Thymus (tissue), 11 donors: ENCODE measurements at regions not wholly inside any gene's neighbourhood (a gene's known extent, or its start where the extent isn't known, plus 50 kb on each side); places are given as distances from the start of the nearest gene placed in this dataset.
"Not testable (repeated sequence)": the region's sequence is repeated elsewhere in the genome, so short reads cannot be mapped to it uniquely, and the experiment has no call there.

Experiments used
- DNase-seq, 9 donors: peaks; one replicate each; pipeline ENCODE4 v3.0.0-alpha.2; 2013; ENCODE audit warnings: low spot score in 9 of 9, low read depth in 6 of 9, missing footprints in 1 of 9
- H3K27ac ChIP-seq, 2 donors: one replicate each; pipeline ENCODE4 v1.5.1; 2013; ENCODE audit warnings: control low read depth in 1 of 2, low read depth in 1 of 2, low read length in 1 of 2, mild to moderate bottlenecking in 1 of 2, moderate library complexity in 1 of 2
- H3K27me3 ChIP-seq, 2 donors: one replicate each; pipeline ENCODE4 v1.5.1; 2013; ENCODE audit warnings: low read length in 1 of 2; ENCODE audit not compliant: control insufficient read depth in 2 of 2, insufficient read depth in 1 of 2
- H3K36me3 ChIP-seq, 2 donors: one replicate each; pipeline ENCODE4 v1.5.1; 2013; ENCODE audit warnings: low read length in 1 of 2, mild to moderate bottlenecking in 1 of 2, moderate library complexity in 1 of 2; ENCODE audit not compliant: control insufficient read depth in 2 of 2, insufficient read depth in 2 of 2
- H3K4me1 ChIP-seq, 2 donors: one replicate each; pipeline ENCODE4 v1.5.1; 2013; ENCODE audit warnings: low read length in 2 of 2; ENCODE audit not compliant: control insufficient read depth in 2 of 2, insufficient read depth in 2 of 2
- H3K4me3 ChIP-seq, 2 donors: one replicate each; pipeline ENCODE4 v1.5.1; 2013; ENCODE audit warnings: low read length in 2 of 2, control low read depth in 1 of 2, mild to moderate bottlenecking in 1 of 2
- H3K9me3 ChIP-seq, 2 donors: one replicate each; pipeline ENCODE4 v1.5.1; 2013; ENCODE audit warnings: low read length in 1 of 2, mild to moderate bottlenecking in 1 of 2; ENCODE audit not compliant: control insufficient read depth in 2 of 2, insufficient read depth in 1 of 2
- WGBS: extraction: QIAGEN DNeasy Blood & Tissue Kit; methylation state at CpG from one replicate; pipeline ENCODE4 v1.1.7; 2013; 5-methylcytosine and 5-hydroxymethylcytosine counted together
- donor health status: healthy.

DNA sequence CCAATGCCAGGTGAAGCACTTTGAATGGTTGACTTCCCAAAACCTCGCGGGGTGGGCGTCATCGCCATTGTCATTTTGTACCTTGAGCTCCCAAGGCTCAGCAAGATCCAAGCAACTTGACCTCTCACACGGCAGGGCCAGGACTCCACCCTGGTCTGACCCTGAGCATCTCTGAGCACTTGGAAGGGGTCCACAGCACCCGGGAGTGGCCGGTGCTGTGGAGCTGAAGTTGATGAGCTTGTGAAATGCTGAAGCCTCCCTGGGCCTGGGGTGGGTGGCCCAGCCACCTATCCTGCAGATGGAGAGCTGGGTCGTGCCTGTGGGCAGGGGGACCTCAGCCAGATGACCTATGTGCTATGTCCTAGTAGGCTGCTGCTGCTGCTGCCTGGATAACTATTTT, 283.3 kb upstream of the FOXF1 start:
- Histone ChIP-seq H3K4me1 (no peaks in the 10 kb centered on the region), H3K27me3 (peaks cover 0 to 9% of the 10 kb centered on the region in 2 donors), H3K27ac (no peak overlapping the region), H3K36me3 (no peaks in the 10 kb centered on the region), H3K4me3 (no peak overlapping the region), H3K9me3 (peaks cover 0 to 1% of the 10 kb centered on the region in 2 donors)
- WGBS = 89% methylated on average over 8 of the region's 8 CpGs
- no peak for DNase-seq

DNA sequence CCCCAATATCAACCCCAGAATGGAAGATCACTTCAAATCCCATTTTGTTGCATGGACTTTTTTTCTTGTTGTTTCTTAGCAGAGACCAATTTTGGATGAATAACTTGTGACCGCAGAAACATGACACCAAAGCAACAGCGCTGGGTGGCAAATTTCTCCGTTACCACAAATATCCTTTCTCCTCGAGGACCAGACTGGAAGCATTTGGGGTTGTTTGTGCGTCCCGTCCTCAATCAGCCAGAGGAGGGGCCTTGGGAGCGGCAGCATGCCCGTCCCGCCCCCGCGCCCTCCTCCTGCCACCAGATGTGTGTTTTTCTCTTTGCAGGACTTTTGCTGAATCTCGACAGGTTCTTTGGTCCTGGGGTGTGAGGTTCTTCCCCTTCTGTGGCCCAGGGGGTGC, 282.5 kb upstream of the FOXF1 start:
- H3K36me3 ChIP-seq = no peaks in the 10 kb centered on the region
- DNase-seq = no peak
- 57% methylated on average over 12 of the region's 12 CpGs for WGBS

DNA sequence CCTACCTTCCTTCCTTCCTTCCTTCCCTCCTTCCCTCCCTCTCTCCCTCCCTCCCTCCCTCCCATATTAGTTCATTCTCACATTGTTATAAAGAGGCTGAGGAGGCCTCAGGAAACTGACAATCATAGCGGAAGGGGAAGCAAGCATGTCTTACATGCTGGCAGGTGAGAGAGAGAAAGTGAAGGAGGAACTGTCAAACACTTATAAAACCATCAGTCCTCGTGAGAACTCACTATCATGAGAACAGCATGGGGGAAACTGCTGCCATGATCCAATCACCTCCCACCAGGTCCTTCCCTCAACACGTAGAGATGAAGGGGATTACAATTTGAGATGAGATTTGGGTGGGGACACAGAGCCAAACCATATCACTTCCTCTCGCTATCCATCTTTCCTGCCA, 281.6 kb upstream of the FOXF1 start:
- WGBS = 43% methylated on average over 4 of the region's 4 CpGs
- Histone ChIP-seq H3K9me3 (peaks cover 1 to 5% of the 10 kb centered on the region in 2 donors), H3K36me3 (no peaks in the 10 kb centered on the region)

More for the DNA sequence above, 282.5 kb upstream of the FOXF1 start:
- peaks cover 1 to 5% of the 10 kb centered on the region in 2 donors for H3K9me3 ChIP-seq
- no peak overlapping the region for H3K4me3 ChIP-seq
- H3K27ac ChIP-seq = no peak overlapping the region
- H3K4me1 ChIP-seq = no peaks in the 10 kb centered on the region
- peaks cover 0 to 6% of the 10 kb centered on the region in 2 donors for H3K27me3 ChIP-seq

DNA sequence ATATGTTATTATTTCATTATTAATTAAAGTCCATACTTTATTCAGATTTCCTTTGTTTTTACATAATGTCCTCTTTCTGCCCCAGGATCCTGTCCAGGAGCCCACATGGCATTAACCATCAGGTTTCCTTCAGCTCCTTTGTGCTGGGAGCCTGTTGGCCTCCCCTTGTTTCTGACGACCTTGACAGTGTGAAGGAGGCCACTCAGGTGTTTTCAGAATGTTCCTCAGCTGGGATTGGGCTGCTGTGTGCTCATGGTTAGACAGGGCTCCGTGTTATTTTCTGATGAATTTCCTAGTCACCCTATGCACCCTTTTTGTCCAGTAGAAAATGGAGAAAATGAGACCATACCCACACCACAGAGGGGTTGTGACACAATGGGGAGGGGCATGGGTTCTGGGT, 281.0 kb upstream of the FOXF1 start:
- H3K27ac ChIP-seq = no peak overlapping the region
- DNase-seq = no peak
- no peaks in the 10 kb centered on the region for H3K4me1 ChIP-seq
- peaks cover 1 to 5% of the 10 kb centered on the region in 2 donors for H3K9me3 ChIP-seq
- peaks cover 0 to 6% of the 10 kb centered on the region in 2 donors for H3K27me3 ChIP-seq
- 74% methylated on average over 2 of the region's 2 CpGs for WGBS
- no peaks in the 10 kb centered on the region for H3K36me3 ChIP-seq
- H3K4me3 ChIP-seq = no peak overlapping the region

More for the DNA sequence above, 281.6 kb upstream of the FOXF1 start:
- Histone ChIP-seq H3K27me3 (peaks cover 0 to 6% of the 10 kb centered on the region in 2 donors), H3K27ac (no peak overlapping the region), H3K4me1 (no peaks in the 10 kb centered on the region), H3K4me3 (no peak overlapping the region)
- DNase-seq = no peak

DNA sequence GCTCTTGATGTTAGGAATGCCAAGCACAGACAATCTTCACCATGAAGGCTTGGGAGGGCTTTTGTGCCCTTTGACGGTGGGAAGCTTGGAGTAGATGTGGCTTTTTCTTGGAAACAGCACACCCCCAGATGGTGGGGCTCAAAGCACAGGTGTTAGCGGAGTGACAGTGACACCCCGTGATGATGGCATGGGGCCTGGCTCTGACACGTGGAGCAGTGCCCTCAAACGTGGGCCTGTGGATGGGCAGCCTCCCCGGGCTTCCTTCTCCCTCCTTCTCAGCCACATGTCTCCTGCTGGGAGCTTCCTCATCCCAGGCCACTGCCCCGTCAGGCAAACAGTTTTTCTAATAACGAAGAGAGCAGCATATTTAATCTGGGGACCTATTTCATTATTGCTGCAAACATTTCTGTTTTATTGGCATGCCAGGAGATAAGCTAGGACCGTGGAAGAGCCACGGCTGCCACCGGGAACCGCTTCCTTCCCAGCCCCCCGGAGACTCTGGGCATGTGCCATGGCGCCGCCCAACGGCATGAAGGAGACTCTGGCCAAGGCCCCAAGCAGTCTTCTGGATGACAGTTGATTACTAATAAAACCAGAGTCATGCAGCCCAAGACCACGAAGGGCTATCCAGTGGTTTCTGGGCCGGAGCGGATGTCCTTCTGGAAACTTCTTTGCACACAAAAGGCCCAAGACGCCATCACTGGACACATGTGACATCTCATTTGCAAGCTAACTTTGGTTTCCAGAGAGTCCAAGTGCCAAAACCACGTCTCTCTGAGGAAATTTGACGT, 280.3 kb upstream of the FOXF1 start:
- no peaks in the 10 kb centered on the region for H3K36me3 ChIP-seq
- WGBS = 88% methylated on average over 22 of the region's 22 CpGs
- H3K4me1 ChIP-seq = no peaks in the 10 kb centered on the region
- H3K9me3 ChIP-seq = peaks cover 1 to 5% of the 10 kb centered on the region in 2 donors
- H3K27me3 ChIP-seq = peaks cover 0 to 6% of the 10 kb centered on the region in 2 donors
- no peak for DNase-seq
- H3K27ac ChIP-seq = no peak overlapping the region
- no peak overlapping the region for H3K4me3 ChIP-seq

DNA sequence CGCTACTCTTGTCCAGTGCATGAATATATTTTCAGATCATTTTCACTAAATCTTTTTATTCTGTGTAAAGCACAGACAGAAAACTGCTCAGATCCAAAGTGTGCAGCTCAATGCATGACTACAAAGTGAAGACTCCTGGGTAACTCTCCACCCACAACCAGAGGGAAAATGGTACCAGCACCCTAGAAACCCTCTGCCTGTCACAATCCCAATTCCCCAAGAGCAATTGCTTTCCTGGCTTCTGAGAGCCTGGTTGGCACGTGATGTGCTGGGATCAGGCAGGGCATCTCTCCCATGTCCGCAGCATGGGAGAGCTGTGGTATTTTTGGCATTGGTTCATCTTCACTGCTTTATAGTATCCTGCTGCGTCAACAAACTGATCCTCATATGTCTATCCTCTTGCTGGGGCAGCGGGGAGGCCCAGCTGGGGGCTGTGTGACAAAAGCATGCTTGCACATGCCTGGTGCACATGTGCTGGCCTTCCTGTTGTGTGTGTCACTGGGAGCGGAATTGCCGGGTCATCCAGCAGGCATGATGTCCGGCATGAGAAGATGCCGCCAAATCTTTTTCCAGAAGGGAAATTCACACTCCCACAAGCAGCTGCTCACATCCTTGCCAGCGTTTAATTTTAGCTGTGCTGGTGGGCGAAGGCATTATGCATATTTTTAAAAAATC, 278.9 kb upstream of the FOXF1 start:
- DNase-seq = no peak
- Histone ChIP-seq H3K4me1 (no peaks in the 10 kb centered on the region), H3K27ac (no peak overlapping the region), H3K27me3 (peaks cover 0 to 6% of the 10 kb centered on the region in 2 donors), H3K4me3 (no peak overlapping the region), H3K9me3 (peaks cover 1 to 5% of the 10 kb centered on the region in 2 donors), H3K36me3 (no peaks in the 10 kb centered on the region)
- 82% methylated on average over 11 of the region's 11 CpGs for WGBS

DNA sequence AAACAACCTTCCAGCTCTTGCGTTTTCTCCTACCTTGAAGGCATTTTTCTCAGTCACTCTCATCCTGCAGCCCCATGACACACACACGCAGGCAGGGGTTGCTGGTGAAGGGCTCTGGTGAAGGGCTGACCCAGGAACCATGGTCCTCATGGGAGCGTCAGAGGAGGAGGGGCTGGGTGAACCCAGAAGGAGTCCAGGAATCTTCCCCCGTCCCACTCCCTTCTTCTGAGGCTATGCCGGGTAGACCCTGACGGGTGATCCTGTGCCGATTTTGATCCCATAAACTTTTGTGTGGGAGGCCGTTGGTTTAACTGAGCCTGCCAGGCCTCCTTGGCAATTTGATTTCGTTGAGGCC, 278.4 kb upstream of the FOXF1 start:
- H3K36me3 ChIP-seq = no peaks in the 10 kb centered on the region
- no peak for DNase-seq
- peaks cover 1 to 5% of the 10 kb centered on the region in 2 donors for H3K9me3 ChIP-seq
- H3K4me1 ChIP-seq = no peaks in the 10 kb centered on the region
- peaks cover 0 to 5% of the 10 kb centered on the region in 2 donors for H3K27me3 ChIP-seq
- H3K4me3 ChIP-seq = no peak overlapping the region
- no peak overlapping the region for H3K27ac ChIP-seq
- whole genome bisulfite sequencing = 92% methylated on average over 9 of the region's 9 CpGs

DNA sequence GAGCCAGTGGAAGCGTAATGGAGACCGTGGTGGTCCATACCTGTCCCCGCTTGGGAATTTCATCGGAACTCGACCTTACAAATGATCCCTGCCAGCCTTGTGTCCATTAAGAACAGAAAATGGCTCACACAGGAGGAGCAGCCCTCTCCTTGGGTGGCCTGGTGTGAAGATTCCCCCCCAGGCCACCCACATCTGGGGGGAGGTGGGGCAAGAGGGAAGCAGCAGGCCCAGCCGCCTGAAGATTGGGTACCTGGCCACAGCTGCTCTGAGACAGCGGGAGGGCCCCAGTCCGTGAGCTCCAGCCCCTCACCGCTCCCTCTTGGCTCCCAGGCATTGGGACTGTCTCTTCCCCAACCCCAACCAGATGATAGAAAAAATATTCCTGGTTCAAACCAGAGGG, 277.8 kb upstream of the FOXF1 start:
- H3K36me3 ChIP-seq = no peaks in the 10 kb centered on the region
- no peak overlapping the region for H3K27ac ChIP-seq
- H3K4me3 ChIP-seq = no peak overlapping the region
- H3K27me3 ChIP-seq = peaks cover 0 to 3% of the 10 kb centered on the region in 2 donors
- peaks cover 1 to 5% of the 10 kb centered on the region in 2 donors for H3K9me3 ChIP-seq
- 96% methylated on average over 9 of the region's 9 CpGs for WGBS
- H3K4me1 ChIP-seq = no peaks in the 10 kb centered on the region
- no peak for DNase-seq

DNA sequence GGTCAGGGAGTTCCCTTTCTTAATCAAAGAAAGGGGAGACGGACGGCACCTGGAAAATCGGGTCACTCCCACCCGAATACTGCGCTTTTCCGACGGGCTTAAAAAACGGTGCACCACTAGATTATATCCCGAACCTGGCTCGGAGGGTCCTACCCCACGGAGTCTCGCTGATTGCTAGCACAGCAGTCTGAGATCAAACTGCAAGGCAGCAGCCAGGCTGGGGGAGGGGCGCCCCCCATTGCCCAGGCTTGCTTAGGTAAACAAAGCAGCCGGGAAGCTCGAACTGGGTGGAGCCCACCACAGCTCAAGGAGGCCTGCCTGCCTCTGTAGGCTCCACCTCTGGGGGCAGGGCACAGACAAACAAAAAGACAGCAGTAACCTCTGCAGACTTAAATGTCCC, 276.8 kb upstream of the FOXF1 start:
- not testable (repeated sequence) for H3K36me3 ChIP-seq, H3K4me1 ChIP-seq, H3K4me3 ChIP-seq, H3K27me3 ChIP-seq, H3K9me3 ChIP-seq, H3K27ac ChIP-seq, DNase-seq
- WGBS = 83% methylated on average over 15 of the region's 15 CpGs
